ENCODE measurements at regions not wholly inside any gene's neighbourhood (a gene's known extent, or its start where the extent isn't known, plus 50 kb on each side); places are given as distances from the start of the nearest gene placed in this dataset.

- ATAC-seq (ENCODE audit: insufficient read depth, low FRiP score) (no peak), DNase-seq (no peak)
- TF ChIP-seq CTCF (IDR thresholded peaks at IDR 0.05; ENCODE audit: control extremely low read depth, extremely low read depth) = no peak
- Histone ChIP-seq H3K9me3 (ENCODE audit: control insufficient read depth in 4 of 4, insufficient read depth in 3 of 4, low read length in 3 of 4) (peaks cover 0 to 40% (median 9%) of the 10 kb centered on the region in 4 donors), H3K36me3 (ENCODE audit: control insufficient read depth in 4 of 4, insufficient read depth in 4 of 4, low read length in 4 of 4) (no peaks in the 10 kb centered on the region), H3K4me1 (ENCODE audit: control insufficient read depth in 5 of 5, insufficient read depth in 5 of 5, low read length in 5 of 5) (no peaks in the 10 kb centered on the region), H3K27me3 (ENCODE audit: control insufficient read depth in 3 of 3, insufficient read depth in 3 of 3, low read length in 2 of 3) (no peaks in the 10 kb centered on the region), H3K9ac (ENCODE audit: insufficient read depth in 1 of 2, low read length in 2 of 2) (no peak overlapping the region), H3K4me3 (no peak overlapping the region), H3K27ac (ENCODE audit: low read depth in 1 of 2, low read length in 1 of 2) (no peak overlapping the region)
- WGBS, 2 donors = 36 to 40% methylated on average over 4 of the region's 4 CpGs
Measured at GRCh38 chr7:63077841-63078240, 920.8 kb upstream of the ZNF722 start.

GRCh38 chr7:63080406-63080805 is 918.2 kb upstream of the ZNF722 start:
- ATAC-seq (ENCODE audit: insufficient read depth, low FRiP score) = no peak
- peaks cover 0 to 35% (median 13%) of the 10 kb centered on the region in 4 donors for H3K9me3 ChIP-seq (ENCODE audit: control insufficient read depth in 4 of 4, insufficient read depth in 3 of 4, low read length in 3 of 4)
- no peaks in the 10 kb centered on the region for H3K36me3 ChIP-seq (ENCODE audit: control insufficient read depth in 4 of 4, insufficient read depth in 4 of 4, low read length in 4 of 4)
- no peaks in the 10 kb centered on the region for H3K27me3 ChIP-seq (ENCODE audit: control insufficient read depth in 3 of 3, insufficient read depth in 3 of 3, low read length in 2 of 3)
- no peak for DNase-seq
- no peak for TF ChIP-seq CTCF (IDR thresholded peaks at IDR 0.05; ENCODE audit: control extremely low read depth, extremely low read depth)
- H3K4me3 ChIP-seq = no peak overlapping the region
- no peak overlapping the region for H3K9ac ChIP-seq (ENCODE audit: insufficient read depth in 1 of 2, low read length in 2 of 2)
- no peaks in the 10 kb centered on the region for H3K4me1 ChIP-seq (ENCODE audit: control insufficient read depth in 5 of 5, insufficient read depth in 5 of 5, low read length in 5 of 5)
- WGBS, 2 donors = 13 to 15% methylated on average over 2 of the region's 2 CpGs
- H3K27ac ChIP-seq (ENCODE audit: low read depth in 1 of 2, low read length in 1 of 2) = no peak overlapping the region

- no peaks in the 10 kb centered on the region for H3K36me3 ChIP-seq (ENCODE audit: control insufficient read depth in 4 of 4, insufficient read depth in 4 of 4, low read length in 4 of 4)
- H3K9me3 ChIP-seq (ENCODE audit: control insufficient read depth in 4 of 4, insufficient read depth in 3 of 4, low read length in 3 of 4) = peaks cover 0 to 33% (median 13%) of the 10 kb centered on the region in 4 donors
- no peak for DNase-seq
- no peak overlapping the region for H3K27ac ChIP-seq (ENCODE audit: low read depth in 1 of 2, low read length in 1 of 2)
- TF ChIP-seq CTCF (IDR thresholded peaks at IDR 0.05; ENCODE audit: control extremely low read depth, extremely low read depth) = no peak
- no peak overlapping the region for H3K9ac ChIP-seq (ENCODE audit: insufficient read depth in 1 of 2, low read length in 2 of 2)
- no peak for ATAC-seq (ENCODE audit: insufficient read depth, low FRiP score)
- no peaks in the 10 kb centered on the region for H3K27me3 ChIP-seq (ENCODE audit: control insufficient read depth in 3 of 3, insufficient read depth in 3 of 3, low read length in 2 of 3)
- 41 to 61% methylated on average over 4 of the region's 4 CpGs for WGBS, 2 donors
- H3K4me3 ChIP-seq = no peak overlapping the region
- H3K4me1 ChIP-seq (ENCODE audit: control insufficient read depth in 5 of 5, insufficient read depth in 5 of 5, low read length in 5 of 5) = no peaks in the 10 kb centered on the region
Measured at GRCh38 chr7:63080831-63081230, 917.8 kb upstream of the ZNF722 start.

GRCh38 chr7:63087575-63088190 is 911.0 kb upstream of the ZNF722 start:
- no peak for DNase-seq
- WGBS, 2 donors = 62 to 74% methylated on average over 3 of the region's 3 CpGs

More at GRCh38 chr7:63087575-63088190, 911.0 kb upstream of the ZNF722 start:
- TF ChIP-seq CTCF (IDR thresholded peaks at IDR 0.05; ENCODE audit: control extremely low read depth, extremely low read depth) = no peak
- H3K9ac ChIP-seq (ENCODE audit: insufficient read depth in 1 of 2, low read length in 2 of 2) = no peak overlapping the region
- H3K4me1 ChIP-seq (ENCODE audit: control insufficient read depth in 5 of 5, insufficient read depth in 5 of 5, low read length in 5 of 5) = no peaks in the 10 kb centered on the region
- H3K4me3 ChIP-seq = no peak overlapping the region
- H3K9me3 ChIP-seq (ENCODE audit: control insufficient read depth in 4 of 4, insufficient read depth in 3 of 4, low read length in 3 of 4) = peaks cover 0 to 20% (median 12%) of the 10 kb centered on the region in 4 donors
- H3K27me3 ChIP-seq (ENCODE audit: control insufficient read depth in 3 of 3, insufficient read depth in 3 of 3, low read length in 2 of 3) = no peaks in the 10 kb centered on the region
- H3K27ac ChIP-seq (ENCODE audit: low read depth in 1 of 2, low read length in 1 of 2) = no peak overlapping the region
- no peak for ATAC-seq (ENCODE audit: insufficient read depth, low FRiP score)
- H3K36me3 ChIP-seq (ENCODE audit: control insufficient read depth in 4 of 4, insufficient read depth in 4 of 4, low read length in 4 of 4) = no peaks in the 10 kb centered on the region
